ENCODE measurements at regions not wholly inside any gene's neighbourhood (a gene's known extent, or its start where the extent isn't known, plus 50 kb on each side); places are given as distances from the start of the nearest gene placed in this dataset.

GRCh38 chr2:128473175-128474035 lies 154.7 kb upstream of the HS6ST1 start:
- in situ Hi-C loops (cut with HindIII; ENCODE audit: low pct_unique_long_range_greater_than_20kb, low sequenced_read_pairs) = no loop called here
- no peak for DNase-seq (ENCODE audit: low read depth)

GRCh38 chr2:128474036-128474955 lies 155.6 kb upstream of the HS6ST1 start:
- no peak for DNase-seq (ENCODE audit: low read depth)
- in situ Hi-C loops (cut with HindIII; ENCODE audit: low pct_unique_long_range_greater_than_20kb, low sequenced_read_pairs) = no loop called here

- in situ Hi-C loops (cut with HindIII; ENCODE audit: low pct_unique_long_range_greater_than_20kb, low sequenced_read_pairs) = no loop called here
- no peak for DNase-seq (ENCODE audit: low read depth)
Observed at GRCh38 chr2:128474962-128475361, 156.3 kb upstream of the HS6ST1 start.

- in situ Hi-C loops (cut with HindIII; ENCODE audit: low pct_unique_long_range_greater_than_20kb, low sequenced_read_pairs) = no loop called here
Observed at GRCh38 chr2:128475427-128476211, 157.0 kb upstream of the HS6ST1 start.

GRCh38 chr2:128477026-128477820 lies 158.6 kb upstream of the HS6ST1 start:
- DNase-seq (ENCODE audit: low read depth) = no peak
- in situ Hi-C loops (cut with HindIII; ENCODE audit: low pct_unique_long_range_greater_than_20kb, low sequenced_read_pairs) = no loop called here

More at GRCh38 chr2:128475427-128476211, 157.0 kb upstream of the HS6ST1 start:
- no peak for DNase-seq (ENCODE audit: low read depth)

GRCh38 chr2:128477891-128478290 lies 159.2 kb upstream of the HS6ST1 start:
- DNase-seq (ENCODE audit: low read depth) = no peak
- in situ Hi-C loops (cut with HindIII; ENCODE audit: low pct_unique_long_range_greater_than_20kb, low sequenced_read_pairs) = no loop called here

- in situ Hi-C loops (cut with HindIII; ENCODE audit: low pct_unique_long_range_greater_than_20kb, low sequenced_read_pairs) = no loop called here
Observed at GRCh38 chr2:128485761-128486639, 167.3 kb upstream of the HS6ST1 start.

GRCh38 chr2:128486640-128487375 lies 168.1 kb upstream of the HS6ST1 start:
- in situ Hi-C loops (cut with HindIII; ENCODE audit: low pct_unique_long_range_greater_than_20kb, low sequenced_read_pairs) = no loop called here
- no peak for DNase-seq (ENCODE audit: low read depth)

More at GRCh38 chr2:128485761-128486639, 167.3 kb upstream of the HS6ST1 start:
- no peak for DNase-seq (ENCODE audit: low read depth)

GRCh38 chr2:128487650-128488387 lies 169.2 kb upstream of the HS6ST1 start:
- in situ Hi-C loops (cut with HindIII; ENCODE audit: low pct_unique_long_range_greater_than_20kb, low sequenced_read_pairs) = no loop called here
- DNase-seq (ENCODE audit: low read depth) = no peak

GRCh38 chr2:128488434-128488833 lies 169.8 kb upstream of the HS6ST1 start:
- in situ Hi-C loops (cut with HindIII; ENCODE audit: low pct_unique_long_range_greater_than_20kb, low sequenced_read_pairs) = no loop called here
- no peak for DNase-seq (ENCODE audit: low read depth)

- no peak for DNase-seq (ENCODE audit: low read depth)
- in situ Hi-C loops (cut with HindIII; ENCODE audit: low pct_unique_long_range_greater_than_20kb, low sequenced_read_pairs) = no loop called here
Observed at GRCh38 chr2:128489526-128490273, 171.0 kb upstream of the HS6ST1 start.

- no peak for DNase-seq (ENCODE audit: low read depth)
- in situ Hi-C loops (cut with HindIII; ENCODE audit: low pct_unique_long_range_greater_than_20kb, low sequenced_read_pairs) = no loop called here
Observed at GRCh38 chr2:128490321-128490720, 171.7 kb upstream of the HS6ST1 start.

- no peak for DNase-seq (ENCODE audit: low read depth)
- in situ Hi-C loops (cut with HindIII; ENCODE audit: low pct_unique_long_range_greater_than_20kb, low sequenced_read_pairs) = no loop called here
Observed at GRCh38 chr2:128490881-128491691, 172.4 kb upstream of the HS6ST1 start.

GRCh38 chr2:128491692-128492244 lies 173.1 kb upstream of the HS6ST1 start:
- DNase-seq (ENCODE audit: low read depth) = no peak
- in situ Hi-C loops (cut with HindIII; ENCODE audit: low pct_unique_long_range_greater_than_20kb, low sequenced_read_pairs) = no loop called here

Data from Caki2 (cell line).